GM12875 (cell line): ENCODE measurements at regions not wholly inside any gene's neighbourhood (a gene's known extent, or its start where the extent isn't known, plus 50 kb on each side); places are given as distances from the start of the nearest gene placed in this dataset.

Experiments
- H3K4me3 ChIP-seq: one replicate; pipeline ENCODE4 v1.5.1; 2011; ENCODE audit warnings: low read depth, low read length, control low read depth
- CTCF ChIP-seq: IDR thresholded peaks from 2 replicates; pipeline ENCODE4 v1.5.1; 2011; ENCODE audit warnings: low read depth, mild to moderate bottlenecking, control low read depth, inconsistent platforms, low read length, moderate library complexity, borderline replicate concordance; ENCODE audit not compliant: insufficient read depth

DNA sequence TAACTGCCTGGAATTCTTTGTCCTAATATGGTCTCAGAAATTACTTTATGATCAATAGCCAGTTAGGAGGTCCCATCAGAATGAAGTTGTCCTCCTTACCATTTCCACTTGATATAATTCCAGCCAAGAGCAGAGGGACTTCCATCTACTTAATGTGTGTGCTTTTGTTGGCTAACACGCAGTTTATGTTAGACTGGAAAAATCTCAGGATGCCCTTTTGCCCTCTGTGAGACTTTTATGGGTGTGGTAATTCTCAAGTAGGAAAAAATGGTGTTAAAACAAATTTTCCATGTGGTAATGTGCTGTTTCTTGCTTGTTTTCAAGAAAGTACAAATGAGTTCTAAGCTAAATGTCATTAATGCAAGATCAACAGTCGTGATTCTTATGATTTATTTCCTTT, 327.1 kb downstream of the MTRR start:
- TF ChIP-seq CTCF: no peak
- H3K4me3 ChIP-seq: no peak overlapping the region

DNA sequence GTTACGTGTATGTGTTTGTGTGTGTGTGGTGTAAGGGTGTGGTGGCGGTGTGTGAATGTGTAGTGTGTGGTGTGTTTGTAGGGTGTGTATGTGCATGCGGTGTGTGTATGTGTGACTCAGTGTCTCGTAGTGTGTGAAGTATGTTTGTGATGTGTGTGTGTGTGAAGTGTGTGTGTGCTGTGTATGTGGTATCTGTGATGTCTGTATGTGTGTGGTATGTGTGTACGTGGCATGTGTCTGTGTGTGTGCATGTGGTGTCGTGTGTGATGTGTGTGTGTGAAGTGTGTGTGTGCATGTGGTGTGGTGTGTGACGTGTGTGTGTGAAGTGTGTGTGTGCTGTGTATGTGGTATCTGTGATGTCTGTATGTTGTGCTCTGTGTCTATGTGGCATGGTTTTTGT, 339.4 kb downstream of the MTRR start:
- TF ChIP-seq CTCF: no peak
- H3K4me3 ChIP-seq: no peak overlapping the region

DNA sequence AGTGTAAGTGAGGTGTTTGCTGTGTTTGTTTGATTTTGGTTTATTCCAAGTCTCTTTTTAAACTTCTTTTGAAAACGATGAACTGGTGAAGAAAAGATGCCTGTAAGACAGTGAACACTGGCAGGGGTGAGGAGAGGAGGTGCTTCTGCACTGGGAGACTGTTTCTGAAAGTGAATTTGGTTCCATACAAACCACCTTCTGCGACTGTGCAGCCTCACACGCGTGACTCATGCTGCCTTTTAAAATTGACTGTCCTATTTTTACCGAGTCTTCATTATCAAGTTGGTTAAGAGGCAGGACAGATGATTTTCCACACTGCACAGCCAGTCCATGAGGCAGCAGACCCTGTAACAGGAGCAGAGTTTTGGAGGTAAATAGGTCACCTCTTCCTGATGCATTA, 340.6 kb downstream of the MTRR start:
- no peak overlapping the region for H3K4me3 ChIP-seq
- no peak for TF ChIP-seq CTCF

GRCh38 chr5:8213701-8214240, 344.8 kb downstream of the MTRR start:
- no peak for TF ChIP-seq CTCF
- H3K4me3 ChIP-seq: no peak overlapping the region

DNA sequence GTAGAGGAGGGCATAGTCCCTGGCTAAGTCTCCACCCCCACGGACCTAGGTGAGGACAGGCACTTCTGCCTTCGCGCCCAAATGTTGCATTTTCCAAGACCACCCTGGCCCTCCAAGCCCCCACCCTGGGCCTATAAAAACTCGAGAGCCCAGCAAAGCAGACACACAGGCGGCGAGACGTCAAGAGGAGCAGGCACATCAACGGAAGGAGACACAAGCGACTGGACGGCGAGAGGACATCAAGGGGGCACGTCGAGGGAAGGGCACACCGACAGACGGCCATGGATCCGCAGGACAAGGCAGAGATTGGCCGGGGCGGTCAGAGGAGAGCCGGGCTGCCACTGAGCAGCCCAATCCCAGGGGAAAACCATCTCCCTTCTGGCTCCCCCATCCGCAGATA, 348.0 kb downstream of the MTRR start:
- H3K4me3 ChIP-seq: no peak overlapping the region
- no peak for TF ChIP-seq CTCF

DNA sequence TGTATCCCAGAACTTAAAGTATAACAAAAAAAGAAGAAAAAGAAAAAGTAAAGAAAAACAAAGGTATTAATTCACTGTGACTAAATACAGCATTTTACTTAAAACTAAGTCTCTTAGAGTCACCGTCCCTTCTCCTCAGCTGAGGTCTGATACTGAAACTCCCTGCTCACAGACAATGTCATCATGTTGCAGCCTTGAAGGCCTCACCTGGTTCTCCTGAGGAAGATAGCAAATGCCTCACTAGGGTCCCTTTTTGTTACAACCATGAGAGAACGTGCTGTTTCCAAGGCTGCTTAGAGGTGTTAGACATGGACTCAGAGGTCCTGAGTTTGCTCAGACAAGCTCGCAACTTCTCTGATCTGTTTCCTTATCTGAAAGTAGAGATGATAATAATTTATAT, 357.2 kb downstream of the MTRR start:
- H3K4me3 ChIP-seq: no peak overlapping the region
- TF ChIP-seq CTCF: no peak

- no peak for TF ChIP-seq CTCF
- H3K4me3 ChIP-seq: no peak overlapping the region
Measured at GRCh38 chr5:8227112-8227511, 358.2 kb downstream of the MTRR start.
